NB4 (cell line): ENCODE measurements at regions not wholly inside any gene's neighbourhood (a gene's known extent, or its start where the extent isn't known, plus 50 kb on each side); places are given as distances from the start of the nearest gene placed in this dataset.

Experiments
- CTCF ChIP-seq: IDR thresholded peaks from one replicate; pipeline ENCODE4 v1.5.1; 2012; ENCODE audit warnings: low read depth, low read length
- MYC ChIP-seq: IDR thresholded peaks from 2 replicates; pipeline ENCODE4 v1.6.1; 2011; ENCODE audit warnings: low read depth, low read length
- POLR2A ChIP-seq: IDR thresholded peaks from 2 replicates; pipeline ENCODE4 v1.6.1; 2011; ENCODE audit warnings: mild to moderate bottlenecking; ENCODE audit not compliant: insufficient read length; ENCODE audit errors: extremely low read depth
- TF ChIP-seq, protein P1 (sequence below): IDR thresholded peaks from 2 replicates; pipeline ENCODE4 v1.6.1; 2011; ENCODE audit warnings: low read depth, low read length

- TF ChIP-seq CTCF (no peak), POLR2A (no peak), MYC (no peak)
- TF ChIP-seq, protein P1, sequence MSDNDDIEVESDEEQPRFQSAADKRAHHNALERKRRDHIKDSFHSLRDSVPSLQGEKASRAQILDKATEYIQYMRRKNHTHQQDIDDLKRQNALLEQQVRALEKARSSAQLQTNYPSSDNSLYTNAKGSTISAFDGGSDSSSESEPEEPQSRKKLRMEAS = no peak
Observed at GRCh38 chr4:180081072-180081471, 2162.1 kb upstream of the TENM3 start.
